ENCODE measurements at regions not wholly inside any gene's neighbourhood (a gene's known extent, or its start where the extent isn't known, plus 50 kb on each side); places are given as distances from the start of the nearest gene placed in this dataset.
"Not testable (repeated sequence)": the region's sequence is repeated elsewhere in the genome, so short reads cannot be mapped to it uniquely, and the experiment has no call there.

- H3K4me1 Mint-ChIP-seq, result no peaks in the 10 kb centered on the region
- H3K4me3 Mint-ChIP-seq, result no peak overlapping the region
- CTCF ChIA-PET, result no interaction called here
- no peaks in the 10 kb centered on the region for H3K36me3 Mint-ChIP-seq
- no peaks in the 10 kb centered on the region for H3K27me3 Mint-ChIP-seq
- no peak for DNase-seq
- H3K27ac Mint-ChIP-seq, result no peak overlapping the region
- no peaks in the 10 kb centered on the region for H3K9me3 Mint-ChIP-seq
Measured at GRCh38 chr9:2363781-2364180, 257.8 kb upstream of the VLDLR start.

GRCh38 chr9:2367970-2368369, 253.6 kb upstream of the VLDLR start:
- Mint-ChIP-seq H3K36me3 (no peaks in the 10 kb centered on the region), H3K27ac (no peak overlapping the region), H3K4me3 (no peak overlapping the region), H3K9me3 (no peaks in the 10 kb centered on the region), H3K27me3 (no peaks in the 10 kb centered on the region), H3K4me1 (no peaks in the 10 kb centered on the region)
- no peak for DNase-seq
- CTCF ChIA-PET, result no interaction called here

- Mint-ChIP-seq H3K4me3 (no peak overlapping the region), H3K9me3 (no peaks in the 10 kb centered on the region), H3K4me1 (no peaks in the 10 kb centered on the region), H3K27ac (no peak overlapping the region), H3K27me3 (no peaks in the 10 kb centered on the region), H3K36me3 (no peaks in the 10 kb centered on the region)
- DNase-seq, result no peak
- CTCF ChIA-PET, result interaction anchor here (0.6 kb wide), 1 partner anchor 229 kb away, joined by 4 read pairs; no protein-coding TSS in a partner anchor
Measured at GRCh38 chr9:2373648-2374047, 247.9 kb upstream of the VLDLR start.

GRCh38 chr9:2375114-2375513, 246.5 kb upstream of the VLDLR start:
- H3K9me3 Mint-ChIP-seq, result no peaks in the 10 kb centered on the region
- no peak overlapping the region for H3K4me3 Mint-ChIP-seq
- no peak overlapping the region for H3K27ac Mint-ChIP-seq
- no peaks in the 10 kb centered on the region for H3K4me1 Mint-ChIP-seq
- no peaks in the 10 kb centered on the region for H3K36me3 Mint-ChIP-seq
- CTCF ChIA-PET, result no interaction called here
- no peak for DNase-seq
- no peaks in the 10 kb centered on the region for H3K27me3 Mint-ChIP-seq

GRCh38 chr9:2377117-2377516, 244.5 kb upstream of the VLDLR start:
- no peaks in the 10 kb centered on the region for H3K4me1 Mint-ChIP-seq
- H3K4me3 Mint-ChIP-seq, result no peak overlapping the region
- no peak overlapping the region for H3K27ac Mint-ChIP-seq
- no peaks in the 10 kb centered on the region for H3K9me3 Mint-ChIP-seq
- CTCF ChIA-PET, result no interaction called here
- no peaks in the 10 kb centered on the region for H3K36me3 Mint-ChIP-seq
- DNase-seq, result no peak
- H3K27me3 Mint-ChIP-seq, result peaks cover 3% of the 10 kb centered on the region

GRCh38 chr9:2377834-2378233, 243.8 kb upstream of the VLDLR start:
- H3K36me3 Mint-ChIP-seq, result no peaks in the 10 kb centered on the region
- H3K9me3 Mint-ChIP-seq, result no peaks in the 10 kb centered on the region
- no peaks in the 10 kb centered on the region for H3K4me1 Mint-ChIP-seq
- H3K4me3 Mint-ChIP-seq, result no peak overlapping the region
- peaks cover 3% of the 10 kb centered on the region for H3K27me3 Mint-ChIP-seq
- H3K27ac Mint-ChIP-seq, result no peak overlapping the region
- CTCF ChIA-PET, result no interaction called here
- no peak for DNase-seq

GRCh38 chr9:2378266-2378665, 243.3 kb upstream of the VLDLR start:
- DNase-seq, result no peak
- Mint-ChIP-seq H3K27me3 (peaks cover 3% of the 10 kb centered on the region), H3K27ac (no peak overlapping the region), H3K36me3 (no peaks in the 10 kb centered on the region), H3K4me1 (no peaks in the 10 kb centered on the region), H3K4me3 (no peak overlapping the region), H3K9me3 (no peaks in the 10 kb centered on the region)
- CTCF ChIA-PET, result no interaction called here

GRCh38 chr9:2378816-2379215, 242.8 kb upstream of the VLDLR start:
- Mint-ChIP-seq H3K36me3 (no peaks in the 10 kb centered on the region), H3K27me3 (peaks cover 3% of the 10 kb centered on the region), H3K4me1 (no peaks in the 10 kb centered on the region), H3K27ac (no peak overlapping the region), H3K9me3 (no peaks in the 10 kb centered on the region), H3K4me3 (no peak overlapping the region)
- CTCF ChIA-PET, result no interaction called here
- no peak for DNase-seq

GRCh38 chr9:2384741-2385140, 236.8 kb upstream of the VLDLR start:
- no peak for DNase-seq
- Mint-ChIP-seq H3K4me1 (no peaks in the 10 kb centered on the region), H3K9me3 (no peaks in the 10 kb centered on the region), H3K27ac (no peak overlapping the region), H3K27me3 (peaks cover 4% of the 10 kb centered on the region), H3K36me3 (no peaks in the 10 kb centered on the region), H3K4me3 (no peak overlapping the region)
- CTCF ChIA-PET, result no interaction called here

- Mint-ChIP-seq H3K27me3 (peaks cover 5% of the 10 kb centered on the region), H3K4me3 (no peak overlapping the region), H3K9me3 (no peaks in the 10 kb centered on the region), H3K36me3 (no peaks in the 10 kb centered on the region), H3K27ac (no peak overlapping the region), H3K4me1 (no peaks in the 10 kb centered on the region)
- DNase-seq, result no peak
- CTCF ChIA-PET, result no interaction called here
Measured at GRCh38 chr9:2385746-2386145, 235.8 kb upstream of the VLDLR start.

GRCh38 chr9:2386566-2386965, 235.0 kb upstream of the VLDLR start:
- no peaks in the 10 kb centered on the region for H3K36me3 Mint-ChIP-seq
- no peaks in the 10 kb centered on the region for H3K4me1 Mint-ChIP-seq
- H3K4me3 Mint-ChIP-seq, result no peak overlapping the region
- H3K9me3 Mint-ChIP-seq, result no peaks in the 10 kb centered on the region
- peaks cover 4% of the 10 kb centered on the region for H3K27me3 Mint-ChIP-seq
- CTCF ChIA-PET, result no interaction called here
- H3K27ac Mint-ChIP-seq, result no peak overlapping the region
- no peak for DNase-seq

GRCh38 chr9:2387166-2387565, 234.4 kb upstream of the VLDLR start:
- CTCF ChIA-PET, result no interaction called here
- no peak overlapping the region for H3K27ac Mint-ChIP-seq
- H3K36me3 Mint-ChIP-seq, result no peaks in the 10 kb centered on the region
- H3K4me3 Mint-ChIP-seq, result no peak overlapping the region
- DNase-seq, result no peak
- no peaks in the 10 kb centered on the region for H3K9me3 Mint-ChIP-seq
- peaks cover 4% of the 10 kb centered on the region for H3K27me3 Mint-ChIP-seq
- no peaks in the 10 kb centered on the region for H3K4me1 Mint-ChIP-seq

- peaks cover 4% of the 10 kb centered on the region for H3K27me3 Mint-ChIP-seq
- no peak overlapping the region for H3K27ac Mint-ChIP-seq
- H3K4me1 Mint-ChIP-seq, result no peaks in the 10 kb centered on the region
- CTCF ChIA-PET, result no interaction called here
- no peak for DNase-seq
- no peaks in the 10 kb centered on the region for H3K9me3 Mint-ChIP-seq
- H3K36me3 Mint-ChIP-seq, result no peaks in the 10 kb centered on the region
- no peak overlapping the region for H3K4me3 Mint-ChIP-seq
Measured at GRCh38 chr9:2389404-2389803, 232.2 kb upstream of the VLDLR start.

GRCh38 chr9:2390028-2390427, 231.6 kb upstream of the VLDLR start:
- H3K36me3 Mint-ChIP-seq, result no peaks in the 10 kb centered on the region
- H3K27me3 Mint-ChIP-seq, result peaks cover 4% of the 10 kb centered on the region
- CTCF ChIA-PET, result no interaction called here
- no peaks in the 10 kb centered on the region for H3K9me3 Mint-ChIP-seq
- no peak overlapping the region for H3K4me3 Mint-ChIP-seq
- DNase-seq, result no peak
- no peak overlapping the region for H3K27ac Mint-ChIP-seq
- H3K4me1 Mint-ChIP-seq, result no peaks in the 10 kb centered on the region

GRCh38 chr9:2391509-2392132, 230.0 kb upstream of the VLDLR start:
- not testable (repeated sequence) for H3K36me3 Mint-ChIP-seq

More at GRCh38 chr9:2391509-2392132, 230.0 kb upstream of the VLDLR start:
- H3K4me3 Mint-ChIP-seq, H3K4me1 Mint-ChIP-seq, DNase-seq, H3K27me3 Mint-ChIP-seq, H3K27ac Mint-ChIP-seq, CTCF ChIA-PET, H3K9me3 Mint-ChIP-seq: not testable (repeated sequence)

All from activated naive CD4-positive, alpha-beta T cell treated with anti-CD3 and anti-CD28 coated beads, Interleukin-2, amount 10 ng/mL, durations not matched to agents 7 days and 5 days (primary cell).